ACHN (cell line): ENCODE measurements at regions not wholly inside any gene's neighbourhood (a gene's known extent, or its start where the extent isn't known, plus 50 kb on each side); places are given as distances from the start of the nearest gene placed in this dataset.

Source experiments
- DNase-seq: peaks from one replicate; pipeline ENCODE4 v3.0.0-alpha.2; 2015
- in situ Hi-C: cut with HindIII; loops from 2 replicates; pipeline ENCODE4 v1.10.0; 2017; ENCODE audit warnings: low sequenced_read_pairs, low pct_ligation_motif_present, low pct_unique_long_range_greater_than_20kb

GRCh38 chr14:97215263-97215969 lies 418.2 kb downstream of the VRK1 start:
- in situ Hi-C loops: no loop called here
- no peak for DNase-seq

GRCh38 chr14:97217111-97217885 lies 420.1 kb downstream of the VRK1 start:
- DNase-seq: no peak
- in situ Hi-C loops: no loop called here

- in situ Hi-C loops: no loop called here
- no peak for DNase-seq
Measured at GRCh38 chr14:97218274-97218673, 421.1 kb downstream of the VRK1 start.

- peak; percentile 12 for DNase-seq
- in situ Hi-C loops: no loop called here
Measured at GRCh38 chr14:97218691-97219430, 421.7 kb downstream of the VRK1 start.

DNA sequence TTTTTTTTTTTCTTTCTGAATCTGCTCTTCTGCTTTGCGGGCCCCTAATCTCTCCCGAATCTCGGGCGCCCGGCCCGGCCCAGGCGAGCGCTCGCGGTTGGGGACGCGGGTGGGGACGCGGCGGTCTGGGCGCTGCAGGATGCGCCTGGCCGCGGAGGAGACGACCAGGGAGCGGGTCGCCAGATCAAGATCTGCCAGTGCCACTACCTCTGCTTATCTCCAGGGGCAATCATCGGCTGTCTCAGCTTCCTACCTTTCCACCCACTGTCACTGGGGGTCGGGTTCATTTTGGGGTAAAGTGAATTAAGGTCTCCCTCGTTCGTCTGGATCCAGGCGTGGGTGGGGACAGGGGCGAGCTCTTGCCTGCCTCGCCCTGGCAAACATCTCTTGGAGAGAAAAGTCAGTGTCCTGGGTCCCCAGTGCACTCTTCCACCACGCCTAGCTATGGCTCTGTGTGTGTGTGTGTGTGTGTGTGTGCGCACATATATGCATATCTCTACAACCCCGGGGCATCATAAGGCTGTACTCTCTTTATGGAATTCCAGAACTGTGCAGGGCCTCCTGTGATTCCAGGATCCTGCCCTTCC lies 422.3 kb downstream of the VRK1 start:
- no peak for DNase-seq
- in situ Hi-C loops: no loop called here

DNA sequence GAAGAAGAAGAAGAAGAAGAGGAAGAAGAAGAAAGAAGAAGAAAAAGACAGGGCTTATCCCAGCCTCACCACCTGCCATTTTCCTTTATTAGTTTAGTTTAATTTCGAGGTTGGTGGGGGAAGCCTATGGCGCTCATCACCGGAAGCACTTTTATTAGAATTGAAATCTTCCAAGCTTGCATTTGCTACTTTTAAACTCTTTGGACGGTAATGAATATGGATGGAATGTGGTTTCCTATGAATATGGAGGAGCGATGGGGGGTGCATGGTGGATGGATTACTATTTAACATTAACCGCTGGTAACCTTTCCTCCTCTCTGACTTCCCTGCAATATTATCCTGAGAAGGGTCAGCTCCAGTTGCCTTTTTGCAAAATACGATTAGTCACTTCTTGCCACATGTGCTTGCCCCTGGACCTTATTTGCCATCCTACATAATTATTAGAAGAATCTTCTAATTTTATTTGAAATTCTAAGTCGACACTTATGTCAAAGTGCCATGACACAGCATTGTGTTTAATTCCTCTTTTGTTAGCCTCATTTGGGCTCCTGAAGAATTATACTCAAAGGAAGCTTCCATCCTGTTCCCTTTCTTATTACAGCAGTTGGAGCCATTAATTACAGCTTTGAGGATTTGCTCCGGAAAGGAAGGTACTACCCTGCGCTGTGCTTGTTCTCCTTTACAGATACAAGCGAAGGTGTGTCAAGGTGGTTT lies 424.5 kb downstream of the VRK1 start:
- DNase-seq: no peak
- in situ Hi-C loops: no loop called here

DNA sequence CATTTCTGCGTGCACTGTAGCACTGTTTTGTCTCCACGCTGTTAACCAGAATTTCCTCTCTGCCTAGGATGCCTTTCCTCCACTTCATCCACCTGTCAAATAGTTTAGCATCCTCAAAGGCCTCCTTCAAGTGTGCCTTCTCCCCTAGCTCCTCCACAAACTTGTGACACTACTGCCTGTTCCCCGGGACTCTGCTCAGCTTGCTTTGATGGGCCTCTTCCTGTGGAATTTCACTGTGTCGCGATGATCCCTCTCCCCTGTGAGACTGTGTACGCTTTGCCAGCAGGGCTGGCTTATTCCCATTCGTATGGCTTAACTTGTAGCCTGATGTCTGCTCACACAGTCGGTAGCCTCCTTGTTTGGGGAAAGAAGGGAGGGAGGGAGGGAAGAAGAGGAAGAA lies 426.8 kb downstream of the VRK1 start:
- DNase-seq: no peak
- in situ Hi-C loops: no loop called here

GRCh38 chr14:97230051-97230450 lies 432.9 kb downstream of the VRK1 start:
- in situ Hi-C loops: no loop called here
- no peak for DNase-seq

GRCh38 chr14:97233319-97233985 lies 436.3 kb downstream of the VRK1 start:
- in situ Hi-C loops: no loop called here
- DNase-seq: no peak

GRCh38 chr14:97246648-97247047 lies 449.5 kb downstream of the VRK1 start:
- no peak for DNase-seq
- in situ Hi-C loops: no loop called here

DNA sequence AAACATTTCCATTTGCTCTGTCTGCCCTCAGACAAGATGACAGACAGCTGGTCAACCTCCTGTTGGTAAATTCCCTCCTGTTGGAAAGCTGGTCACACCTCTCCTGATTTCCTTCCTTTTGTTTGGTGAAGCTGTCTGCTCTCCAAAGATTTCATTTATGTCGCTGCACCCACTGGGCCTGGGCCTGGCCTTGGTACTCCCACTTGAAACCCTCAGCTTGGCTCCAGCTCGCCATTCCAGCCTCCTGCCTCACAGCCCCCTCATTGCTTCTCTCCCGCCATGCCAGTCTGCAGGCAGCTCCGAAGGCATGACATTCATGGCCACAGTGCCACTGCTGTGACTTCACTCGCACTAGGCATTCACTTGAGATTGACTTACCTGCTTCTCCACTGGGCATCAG lies 451.8 kb downstream of the VRK1 start:
- DNase-seq: no peak
- in situ Hi-C loops: no loop called here

- in situ Hi-C loops: no loop called here
- no peak for DNase-seq
Measured at GRCh38 chr14:97250931-97251330, 453.7 kb downstream of the VRK1 start.

GRCh38 chr14:97251491-97252155 lies 454.4 kb downstream of the VRK1 start:
- no peak for DNase-seq
- in situ Hi-C loops: no loop called here

- in situ Hi-C loops: no loop called here
- DNase-seq: no peak
Measured at GRCh38 chr14:97253756-97254155, 456.6 kb downstream of the VRK1 start.

GRCh38 chr14:97262336-97262735 lies 465.2 kb downstream of the VRK1 start:
- peak; percentile 35 for DNase-seq
- in situ Hi-C loops: no loop called here

GRCh38 chr14:97264516-97265230 lies 467.5 kb downstream of the VRK1 start:
- in situ Hi-C loops: no loop called here
- no peak for DNase-seq

- peak; percentile 84 for DNase-seq
- in situ Hi-C loops: no loop called here
Measured at GRCh38 chr14:97266653-97267052, 469.5 kb downstream of the VRK1 start.
